ENCODE measurements at regions not wholly inside any gene's neighbourhood (a gene's known extent, or its start where the extent isn't known, plus 50 kb on each side); places are given as distances from the start of the nearest gene placed in this dataset.

GRCh38 chr3:152084441-152085158, 184.1 kb upstream of the MBNL1 start:
- TF ChIP-seq CTCF (conservative IDR thresholded peaks at IDR 0.05; ENCODE audit: control insufficient read depth, insufficient read depth, low read depth, low read length), result no peak
- H3K4me3 ChIP-seq (ENCODE audit: control insufficient read depth, low read depth, low read length), result no peak overlapping the region
- no peak for DNase-seq (ENCODE audit: low read depth)

GRCh38 chr3:152087153-152087552, 181.6 kb upstream of the MBNL1 start:
- no peak for TF ChIP-seq CTCF (conservative IDR thresholded peaks at IDR 0.05; ENCODE audit: control insufficient read depth, insufficient read depth, low read depth, low read length)
- no peak for DNase-seq (ENCODE audit: low read depth)
- no peak overlapping the region for H3K4me3 ChIP-seq (ENCODE audit: control insufficient read depth, low read depth, low read length)

- DNase-seq (ENCODE audit: low read depth), result no peak
- no peak for TF ChIP-seq CTCF (conservative IDR thresholded peaks at IDR 0.05; ENCODE audit: control insufficient read depth, insufficient read depth, low read depth, low read length)
- no peak overlapping the region for H3K4me3 ChIP-seq (ENCODE audit: control insufficient read depth, low read depth, low read length)
These were observed 179.2 kb upstream of the MBNL1 start for GRCh38 chr3:152089528-152089927.

- H3K4me3 ChIP-seq (ENCODE audit: control insufficient read depth, low read depth, low read length), result no peak overlapping the region
- no peak for DNase-seq (ENCODE audit: low read depth)
- TF ChIP-seq CTCF (conservative IDR thresholded peaks at IDR 0.05; ENCODE audit: control insufficient read depth, insufficient read depth, low read depth, low read length), result no peak
These were observed 177.0 kb upstream of the MBNL1 start for GRCh38 chr3:152091725-152092124.

GRCh38 chr3:152093901-152094300, 174.8 kb upstream of the MBNL1 start:
- no peak for TF ChIP-seq CTCF (conservative IDR thresholded peaks at IDR 0.05; ENCODE audit: control insufficient read depth, insufficient read depth, low read depth, low read length)
- H3K4me3 ChIP-seq (ENCODE audit: control insufficient read depth, low read depth, low read length), result no peak overlapping the region
- DNase-seq (ENCODE audit: low read depth), result no peak

GRCh38 chr3:152094406-152094805, 174.3 kb upstream of the MBNL1 start:
- TF ChIP-seq CTCF (conservative IDR thresholded peaks at IDR 0.05; ENCODE audit: control insufficient read depth, insufficient read depth, low read depth, low read length), result no peak

GRCh38 chr3:152095472-152095871, 173.3 kb upstream of the MBNL1 start:
- no peak for TF ChIP-seq CTCF (conservative IDR thresholded peaks at IDR 0.05; ENCODE audit: control insufficient read depth, insufficient read depth, low read depth, low read length)
- DNase-seq (ENCODE audit: low read depth), result no peak
- no peak overlapping the region for H3K4me3 ChIP-seq (ENCODE audit: control insufficient read depth, low read depth, low read length)

More at GRCh38 chr3:152094406-152094805, 174.3 kb upstream of the MBNL1 start:
- peak; percentile 48 for DNase-seq (ENCODE audit: low read depth)
- H3K4me3 ChIP-seq (ENCODE audit: control insufficient read depth, low read depth, low read length), result no peak overlapping the region
